Activated CD4-positive, alpha-beta T cell treated with anti-CD3 and anti-CD28 coated beads for 48 hours (primary cell): ENCODE measurements at regions not wholly inside any gene's neighbourhood (a gene's known extent, or its start where the extent isn't known, plus 50 kb on each side); places are given as distances from the start of the nearest gene placed in this dataset.

ENCODE experiments used
- DNase-seq: peaks from one replicate; pipeline ENCODE4 v3.0.0-alpha.2; 2020

DNA sequence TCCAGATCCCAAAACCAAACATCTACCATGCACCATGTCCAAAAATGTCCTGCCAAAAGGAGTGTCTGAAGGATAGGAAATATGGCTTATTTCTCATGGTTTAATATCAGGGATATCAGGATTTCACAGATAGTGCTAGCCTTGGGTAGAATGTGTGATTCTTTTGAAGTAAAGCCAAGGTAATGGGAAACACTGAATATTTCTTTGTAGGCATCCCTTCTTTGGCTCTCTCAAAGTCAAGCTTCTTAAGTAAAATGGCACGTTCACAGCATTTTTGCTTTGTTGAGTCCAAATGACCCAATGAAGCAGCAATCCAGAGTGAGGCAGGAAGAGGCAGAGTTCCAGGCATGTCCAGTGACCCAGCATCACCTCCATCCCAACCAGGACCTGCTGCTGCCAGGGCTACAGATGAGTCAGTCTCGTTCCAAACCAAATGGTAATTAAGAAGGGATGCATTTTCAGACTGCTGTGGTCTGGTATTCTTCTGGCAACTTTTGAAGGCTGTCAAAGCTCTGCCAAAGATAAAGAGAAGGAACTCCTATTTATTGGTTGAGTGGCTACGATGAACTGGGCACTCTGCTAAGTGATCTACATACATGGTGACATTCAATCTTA, 678.8 kb upstream of the KLF4 start:
- no peak for DNase-seq

GRCh38 chr9:108167136-108167900, 677.7 kb upstream of the KLF4 start:
- no peak for DNase-seq

DNA sequence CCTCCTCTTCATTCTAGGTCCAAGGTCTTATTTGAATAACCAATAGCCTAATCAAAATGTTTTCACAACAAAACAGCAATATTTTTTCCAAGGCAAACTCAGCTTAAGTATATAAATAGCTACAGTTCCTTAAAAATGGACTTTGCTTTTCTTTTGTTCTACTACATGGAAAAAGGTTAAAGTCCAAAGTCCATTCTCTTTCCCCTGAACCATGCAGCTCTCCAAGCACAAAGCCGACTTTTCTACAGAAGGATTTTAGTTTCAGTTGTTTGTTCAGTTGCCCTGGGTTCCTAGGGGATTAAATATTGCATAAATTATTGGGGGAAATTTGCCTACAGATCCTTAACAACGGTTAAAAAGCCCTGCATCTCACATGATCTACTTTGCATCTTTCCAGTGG, 677.0 kb upstream of the KLF4 start:
- no peak for DNase-seq

GRCh38 chr9:108163321-108164005, 673.9 kb upstream of the KLF4 start:
- no peak for DNase-seq

DNA sequence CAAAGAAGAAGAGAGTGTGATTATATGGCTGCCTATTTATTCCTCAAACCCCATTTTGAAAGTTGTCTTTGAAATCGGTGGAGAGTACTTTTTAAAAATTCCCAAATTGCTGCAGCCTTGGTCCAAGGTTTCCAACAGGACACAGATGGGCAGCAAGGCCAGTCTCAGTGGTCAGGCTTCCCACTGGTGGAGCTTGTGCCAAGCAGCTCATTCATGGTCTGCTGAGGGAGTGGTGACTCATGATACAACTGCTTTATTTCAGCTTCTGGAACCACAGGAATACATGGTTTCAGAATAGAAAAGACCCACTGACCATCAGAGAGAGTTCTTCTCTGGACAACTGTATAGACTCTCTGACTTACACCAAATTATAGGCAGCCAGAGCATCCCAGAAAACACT, 673.1 kb upstream of the KLF4 start:
- DNase-seq, result no peak

DNA sequence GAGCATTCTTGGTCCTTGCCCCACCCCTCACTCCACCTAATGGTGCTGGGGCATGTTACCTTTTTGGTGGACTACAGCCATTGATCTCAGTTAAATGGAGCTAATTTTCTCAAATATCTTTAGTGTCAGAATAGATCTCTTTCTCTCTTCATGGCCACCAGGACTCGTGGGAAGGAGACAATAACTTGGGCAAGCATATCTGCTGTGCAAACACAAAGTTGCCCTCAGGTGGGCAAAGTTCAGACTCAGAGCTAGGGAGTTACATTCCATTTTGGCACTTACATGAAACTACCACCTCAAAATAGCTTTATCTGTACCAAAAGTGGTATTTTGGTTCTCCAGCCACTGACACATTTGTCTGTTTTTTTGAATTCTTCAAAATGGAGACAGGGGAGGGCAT, 671.9 kb upstream of the KLF4 start:
- DNase-seq, result no peak

GRCh38 chr9:108160706-108161355, 671.3 kb upstream of the KLF4 start:
- no peak for DNase-seq

- no peak for DNase-seq
These were observed 670.5 kb upstream of the KLF4 start for GRCh38 chr9:108160039-108160438.

DNA sequence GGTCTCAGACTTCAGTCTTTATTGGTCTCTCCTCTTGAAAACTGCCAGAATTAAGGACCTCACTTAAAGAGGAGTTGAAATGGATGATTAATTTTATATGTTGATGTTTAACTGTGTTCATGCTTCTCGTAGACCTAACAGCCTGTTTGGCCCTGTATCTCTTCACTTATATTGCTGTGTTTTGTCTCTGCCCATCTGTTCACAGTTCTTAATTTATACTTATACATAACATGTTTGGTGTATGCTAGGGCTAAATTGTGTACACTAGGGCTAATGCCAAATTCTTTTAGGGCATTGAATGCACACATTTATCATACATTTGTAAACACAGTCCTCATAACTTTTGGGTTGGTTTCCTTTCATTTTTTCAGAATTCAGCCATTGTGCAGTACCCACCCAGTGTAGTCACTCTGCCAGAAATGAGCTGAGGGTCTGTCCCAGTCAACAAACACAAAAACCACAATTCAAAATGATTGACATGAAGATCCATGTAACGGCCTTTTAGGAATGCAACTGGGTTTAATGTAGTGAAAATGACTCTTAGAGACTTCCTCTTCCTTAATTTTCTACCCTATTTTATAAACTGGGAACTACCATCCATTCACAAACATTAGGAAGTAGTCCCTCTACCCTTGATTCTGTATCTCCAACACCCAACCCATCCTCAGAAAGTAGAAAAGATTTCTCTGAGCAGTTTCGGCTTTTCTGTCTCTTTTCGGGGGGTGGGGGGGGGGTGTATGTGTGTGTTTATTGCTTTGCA, 668.8 kb upstream of the KLF4 start:
- DNase-seq, result no peak

DNA sequence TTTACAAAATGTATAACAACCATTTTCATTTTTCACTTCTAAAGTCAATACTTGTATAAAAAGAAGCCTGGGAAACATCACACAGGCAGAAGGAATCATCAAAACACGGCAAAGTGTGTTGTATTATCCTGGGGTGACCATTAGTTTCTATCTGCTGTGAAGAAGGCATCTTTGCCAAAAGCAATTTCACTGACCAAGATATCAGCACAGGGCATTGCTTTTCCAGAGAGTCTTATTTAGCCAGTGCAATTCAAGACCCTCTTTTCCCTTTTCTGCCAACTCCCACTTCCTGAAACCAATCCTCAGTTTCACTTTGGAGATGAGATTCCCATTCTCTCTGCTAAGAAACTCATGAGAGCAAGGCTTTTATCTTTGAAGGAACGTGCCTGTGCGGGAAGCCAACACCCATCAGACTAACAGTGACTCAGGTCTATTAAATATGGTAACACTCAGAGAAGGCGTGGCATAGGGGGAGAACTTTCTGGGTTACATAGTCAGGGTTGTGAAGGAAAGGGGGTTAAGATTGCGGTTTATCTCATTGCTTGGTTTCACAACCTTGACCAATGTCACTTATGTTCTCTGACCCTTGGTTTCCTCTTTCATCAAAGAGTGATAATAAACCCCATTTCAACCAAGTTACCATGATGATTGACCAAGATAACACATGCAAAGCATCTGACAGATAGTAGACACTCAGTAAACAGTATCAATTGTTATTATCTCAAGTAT, 666.9 kb upstream of the KLF4 start:
- DNase-seq, result no peak

DNA sequence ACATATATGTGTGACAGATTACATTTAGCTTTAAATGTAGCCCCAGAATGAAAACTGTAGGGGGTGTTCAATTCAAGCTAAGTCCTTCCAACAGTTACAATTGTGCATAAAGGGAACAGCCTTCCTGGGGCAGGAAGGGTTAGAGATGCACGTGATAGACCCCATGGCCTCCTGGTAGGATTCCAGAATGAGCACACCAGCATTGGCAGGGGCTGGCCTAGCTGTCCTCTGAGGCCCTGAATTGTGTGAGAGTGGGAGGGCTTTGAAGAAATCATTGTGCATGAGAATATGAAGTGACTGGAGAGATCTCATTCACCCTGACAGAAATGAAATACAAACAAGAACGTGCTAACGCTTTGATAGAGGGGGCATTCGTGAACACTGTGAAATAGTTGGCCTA, 663.8 kb upstream of the KLF4 start:
- no peak for DNase-seq

GRCh38 chr9:108150736-108151586, 661.4 kb upstream of the KLF4 start:
- no peak for DNase-seq

DNA sequence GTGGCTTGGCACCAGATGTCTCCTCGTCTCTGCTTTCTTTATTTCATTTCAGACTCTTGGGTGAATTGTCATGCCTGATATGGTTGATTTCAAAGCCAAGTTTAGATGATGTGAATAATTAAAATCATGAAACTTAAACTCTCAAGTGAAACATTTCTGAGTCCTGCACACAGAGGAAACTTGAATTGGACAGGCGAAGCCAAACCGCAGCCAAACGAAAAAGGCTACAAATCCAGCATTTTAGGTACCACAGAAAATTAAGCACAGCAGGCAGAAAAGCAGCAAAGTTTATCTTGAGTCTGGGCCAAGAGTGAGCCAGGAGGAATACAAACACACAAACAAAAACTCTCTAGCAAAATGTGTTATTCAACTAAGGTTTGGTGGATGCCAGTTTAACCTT, 659.8 kb upstream of the KLF4 start:
- DNase-seq, result no peak

- DNase-seq, result no peak
These were observed 653.1 kb upstream of the KLF4 start for GRCh38 chr9:108142504-108143201.

GRCh38 chr9:108142142-108142503, 652.6 kb upstream of the KLF4 start:
- no peak for DNase-seq

DNA sequence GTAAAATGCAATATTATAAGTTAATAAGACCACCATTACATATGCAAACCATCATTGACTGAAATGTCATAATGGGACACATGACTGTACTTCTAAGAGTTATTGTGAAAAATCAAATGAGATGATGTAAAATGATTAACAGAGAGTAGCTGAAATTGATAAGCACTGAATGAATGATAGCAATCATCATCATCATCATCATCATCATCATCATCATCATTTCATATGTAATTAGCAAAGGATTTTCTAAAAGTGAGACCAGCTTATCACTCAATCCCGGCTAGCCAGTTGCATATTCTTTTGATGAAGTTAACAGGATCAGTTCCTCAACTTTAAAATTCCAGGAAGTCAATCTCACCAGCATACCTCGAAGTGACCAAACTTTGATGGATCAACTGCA, 650.3 kb upstream of the KLF4 start:
- DNase-seq, result no peak

GRCh38 chr9:108138516-108138915, 648.9 kb upstream of the KLF4 start:
- no peak for DNase-seq

GRCh38 chr9:108136656-108137055, 647.1 kb upstream of the KLF4 start:
- DNase-seq, result no peak

GRCh38 chr9:108134486-108135128, 645.0 kb upstream of the KLF4 start:
- no peak for DNase-seq

DNA sequence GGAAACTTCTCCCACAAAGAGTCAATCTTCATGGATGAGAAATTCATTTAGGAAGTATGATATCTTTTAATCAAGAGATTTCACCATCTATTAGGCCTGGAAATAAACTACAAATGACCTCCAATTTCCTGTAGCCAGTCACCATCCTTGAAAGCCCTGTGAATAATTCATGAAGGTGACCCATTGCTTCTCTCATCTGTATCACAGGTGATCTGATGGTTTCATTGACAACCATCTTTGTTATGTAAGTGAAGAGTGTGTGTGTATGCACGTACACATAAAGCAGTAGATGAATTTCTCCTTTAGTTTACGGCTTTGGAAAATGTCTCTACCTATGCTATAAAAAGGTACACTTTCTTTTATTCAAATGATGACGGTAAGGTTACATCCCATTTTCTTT, 644.1 kb upstream of the KLF4 start:
- DNase-seq, result no peak
